Peyer's patch (tissue), 4 donors: ENCODE measurements at regions not wholly inside any gene's neighbourhood (a gene's known extent, or its start where the extent isn't known, plus 50 kb on each side); places are given as distances from the start of the nearest gene placed in this dataset.
"Not testable (repeated sequence)": the region's sequence is repeated elsewhere in the genome, so short reads cannot be mapped to it uniquely, and the experiment has no call there.

Experiments
- POLR2A ChIP-seq, 2 donors: fragments of 450-650 bp; IDR thresholded peaks; one replicate each; pipeline ENCODE4 v1.5.1; 2017; ENCODE audit warnings: antibody characterized with exemption in 2 of 2, mild to moderate bottlenecking in 2 of 2, moderate library complexity in 2 of 2
- TF ChIP-seq, protein P1 (sequence below), 6 experiments: fragments of 450-650 bp in 4 of 6; fragments of 200-600 bp in 2 of 6; sonication (generic) in 1 of 6; IDR thresholded peaks; one replicate each; pipeline ENCODE4 v1.5.1; 2017 to 2019; ENCODE audit warnings: antibody characterized with exemption in 6 of 6, mild to moderate bottlenecking in 3 of 6, moderate library complexity in 1 of 6

DNA sequence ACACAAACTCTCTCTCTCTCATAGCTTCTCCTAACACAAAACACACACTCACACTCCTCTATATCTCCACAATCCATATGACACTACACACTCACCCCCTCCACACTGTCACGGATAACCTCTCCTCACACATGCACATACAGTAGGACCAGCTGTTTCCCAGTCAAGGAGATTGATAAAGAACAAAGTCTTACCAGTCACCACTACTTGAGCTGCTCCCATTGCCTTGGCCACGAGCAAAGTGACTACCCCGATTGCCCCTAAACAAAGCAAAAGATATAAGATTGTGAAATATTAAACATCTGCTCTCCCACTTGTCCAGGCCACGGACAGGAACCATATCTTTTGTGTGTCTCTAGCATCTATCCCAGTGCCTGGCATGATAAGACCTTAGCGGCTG, 95.8 kb downstream of the TRIM69 start:
- TF ChIP-seq, protein P1, sequence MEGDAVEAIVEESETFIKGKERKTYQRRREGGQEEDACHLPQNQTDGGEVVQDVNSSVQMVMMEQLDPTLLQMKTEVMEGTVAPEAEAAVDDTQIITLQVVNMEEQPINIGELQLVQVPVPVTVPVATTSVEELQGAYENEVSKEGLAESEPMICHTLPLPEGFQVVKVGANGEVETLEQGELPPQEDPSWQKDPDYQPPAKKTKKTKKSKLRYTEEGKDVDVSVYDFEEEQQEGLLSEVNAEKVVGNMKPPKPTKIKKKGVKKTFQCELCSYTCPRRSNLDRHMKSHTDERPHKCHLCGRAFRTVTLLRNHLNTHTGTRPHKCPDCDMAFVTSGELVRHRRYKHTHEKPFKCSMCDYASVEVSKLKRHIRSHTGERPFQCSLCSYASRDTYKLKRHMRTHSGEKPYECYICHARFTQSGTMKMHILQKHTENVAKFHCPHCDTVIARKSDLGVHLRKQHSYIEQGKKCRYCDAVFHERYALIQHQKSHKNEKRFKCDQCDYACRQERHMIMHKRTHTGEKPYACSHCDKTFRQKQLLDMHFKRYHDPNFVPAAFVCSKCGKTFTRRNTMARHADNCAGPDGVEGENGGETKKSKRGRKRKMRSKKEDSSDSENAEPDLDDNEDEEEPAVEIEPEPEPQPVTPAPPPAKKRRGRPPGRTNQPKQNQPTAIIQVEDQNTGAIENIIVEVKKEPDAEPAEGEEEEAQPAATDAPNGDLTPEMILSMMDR (IDR thresholded peaks at IDR 0.05): not testable (repeated sequence)
- not testable (repeated sequence) for TF ChIP-seq POLR2A (IDR thresholded peaks at IDR 0.05)
